ENCODE measurements at regions not wholly inside any gene's neighbourhood (a gene's known extent, or its start where the extent isn't known, plus 50 kb on each side); places are given as distances from the start of the nearest gene placed in this dataset.
"Not testable (repeated sequence)": the region's sequence is repeated elsewhere in the genome, so short reads cannot be mapped to it uniquely, and the experiment has no call there.

DNA sequence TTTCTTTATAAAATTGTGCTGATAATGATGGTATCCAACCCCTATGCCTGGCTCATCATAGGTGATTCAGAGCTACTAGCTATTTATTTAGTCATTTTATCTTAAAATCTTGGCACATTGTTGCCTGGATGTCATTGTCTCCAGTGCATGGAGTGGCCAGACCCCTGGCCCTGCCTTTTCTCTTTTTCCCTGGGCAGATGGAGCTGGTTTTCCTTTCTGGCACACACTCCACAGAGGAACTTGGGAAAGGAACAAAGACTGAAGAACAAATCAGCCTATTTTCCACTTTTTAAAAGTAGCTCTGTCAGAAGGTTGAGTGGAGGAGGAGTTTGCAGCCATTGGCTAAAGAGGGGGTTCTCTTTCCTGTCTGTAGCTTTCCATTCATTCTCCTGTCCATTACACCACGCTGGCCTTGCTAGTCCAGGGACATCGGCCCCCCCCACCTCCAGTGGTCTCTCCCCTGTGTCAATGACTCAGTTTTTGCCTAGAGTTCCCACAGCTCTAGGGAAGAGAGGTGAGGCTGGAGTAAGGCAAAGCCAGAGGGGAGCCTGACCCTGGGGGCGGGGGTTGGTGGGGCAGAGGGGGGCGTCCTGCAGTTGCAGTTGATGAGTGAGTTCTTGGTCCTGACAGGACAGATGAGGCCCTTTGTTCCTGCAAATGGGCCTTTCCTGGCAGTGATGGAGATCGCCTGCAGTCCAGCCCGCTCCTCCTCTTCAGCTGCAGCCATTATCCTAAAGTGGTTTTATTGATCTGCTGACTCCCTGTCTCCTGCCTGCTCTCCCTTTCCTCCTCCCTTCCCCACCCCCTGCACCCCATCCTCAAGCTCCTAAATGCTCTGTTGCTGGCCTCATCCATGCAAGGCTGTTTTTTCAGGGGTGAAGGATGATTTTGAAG lies 774.5 kb downstream of the DHX35 start:
- DNase-seq: no peak

DNA sequence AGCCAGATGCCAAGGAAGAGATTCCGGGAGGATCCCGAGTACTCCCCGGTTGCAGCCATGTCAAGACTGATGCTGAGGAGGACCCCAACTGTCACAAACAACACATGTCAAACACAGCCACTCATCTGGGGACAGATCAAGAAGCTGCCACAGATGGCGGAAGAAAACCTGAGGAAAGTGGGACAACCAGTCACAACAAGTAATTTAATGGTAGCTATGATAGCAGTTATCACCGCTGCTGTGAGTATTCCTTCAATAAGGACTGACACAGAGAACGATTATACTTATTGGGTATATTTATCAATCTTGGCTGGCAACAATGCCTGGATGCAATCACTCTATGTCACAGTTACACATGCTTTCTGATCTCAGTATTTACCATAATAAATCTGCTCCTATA lies 763.4 kb downstream of the DHX35 start:
- not testable (repeated sequence) for DNase-seq

DNA sequence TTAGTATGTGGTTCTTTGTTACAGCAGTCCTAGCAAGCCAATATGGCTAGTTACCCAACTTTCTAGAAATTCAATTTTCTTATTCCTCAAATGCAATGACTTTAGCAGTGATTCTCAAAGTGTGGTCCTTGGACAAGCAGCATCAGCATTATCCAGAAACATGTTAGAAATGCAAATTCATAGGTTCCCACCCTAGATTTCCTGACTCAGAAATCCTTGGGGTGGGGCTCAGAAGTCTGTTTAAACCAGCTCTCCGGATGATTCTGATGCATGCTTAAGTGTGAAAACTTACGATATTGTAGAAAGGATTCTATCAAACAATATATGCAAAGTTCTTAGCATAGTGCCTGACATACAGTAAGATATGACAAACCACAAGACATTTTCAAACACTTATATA lies 757.1 kb downstream of the DHX35 start:
- no peak for DNase-seq

DNA sequence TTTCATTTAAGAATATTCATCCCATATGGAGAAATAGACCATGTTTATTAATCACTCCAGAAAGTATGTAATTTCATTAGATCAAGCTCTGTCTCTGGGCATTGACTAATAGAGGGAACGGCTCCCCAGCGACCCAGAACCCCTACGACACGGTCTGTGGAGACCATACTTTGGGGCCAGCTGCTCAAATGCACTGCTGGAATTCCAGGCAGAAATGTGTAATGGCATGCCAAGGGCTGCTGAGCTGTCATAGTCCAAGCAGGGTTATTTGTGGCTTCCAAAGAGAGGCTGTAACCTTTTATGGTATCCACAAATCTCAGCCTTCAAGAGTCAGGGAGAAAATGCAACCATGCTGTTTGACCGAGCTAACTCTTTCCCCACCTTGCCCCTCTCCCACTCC lies 755.8 kb downstream of the DHX35 start:
- DNase-seq: no peak

DNA sequence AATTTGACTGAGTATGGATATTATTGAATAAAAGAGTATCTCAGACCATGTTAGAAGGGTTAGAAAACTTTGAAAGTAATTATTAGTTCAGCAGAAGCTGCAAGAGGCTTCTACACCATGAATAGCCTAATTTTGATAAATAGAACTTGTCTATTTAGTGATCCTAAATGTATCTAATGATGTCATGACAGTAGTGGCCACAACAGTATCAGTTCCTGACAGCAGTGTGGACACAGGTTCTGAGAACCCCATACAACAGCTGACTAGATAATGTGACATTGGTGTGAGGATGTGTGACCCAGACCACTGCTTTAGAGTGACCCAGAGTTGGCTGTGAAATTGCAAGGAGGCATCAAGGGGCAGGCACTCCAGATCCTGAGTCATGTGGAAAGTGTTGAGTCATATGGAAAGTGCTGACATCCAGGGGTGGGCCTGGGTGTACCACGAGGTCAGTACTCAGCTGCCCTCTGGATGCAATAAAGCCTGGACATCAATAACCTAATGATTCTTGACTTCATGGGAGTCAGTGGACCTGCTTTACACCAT lies 754.7 kb downstream of the DHX35 start:
- DNase-seq: no peak

DNA sequence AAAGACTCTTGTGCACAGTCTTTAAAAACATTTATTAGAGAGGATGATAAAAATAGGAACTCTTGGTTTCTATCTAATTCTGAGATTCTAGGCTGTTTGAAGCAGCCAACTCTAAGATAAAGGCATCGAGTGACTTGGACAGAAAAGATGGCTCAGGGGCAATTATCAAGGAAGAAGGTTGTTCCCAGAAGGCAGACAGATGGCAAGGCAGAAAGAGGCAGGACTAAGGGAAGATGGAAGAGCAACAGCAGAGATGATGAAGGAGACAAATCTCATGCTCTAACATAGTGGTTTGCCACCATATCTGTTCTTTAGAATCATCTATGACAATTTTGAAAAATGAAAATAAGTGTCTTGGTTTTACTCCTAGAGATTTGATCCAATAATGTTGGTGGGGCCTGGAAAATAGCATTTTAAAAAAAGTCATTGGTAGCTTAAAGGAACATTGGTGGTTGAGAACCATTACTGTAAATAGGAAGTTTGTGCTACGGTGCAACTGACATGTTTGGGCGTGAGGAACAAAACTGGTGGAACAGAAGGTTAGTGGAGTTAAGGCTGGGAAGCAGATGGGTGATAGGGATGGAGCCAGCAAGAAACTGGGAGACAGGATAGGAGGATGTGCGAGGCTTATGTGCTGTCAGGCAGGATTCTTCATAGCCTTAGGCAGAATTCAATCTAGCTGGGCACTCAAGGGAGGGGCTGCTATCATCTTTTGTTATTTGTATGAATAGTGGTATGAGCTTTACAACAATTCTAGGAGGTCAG lies 751.1 kb downstream of the DHX35 start:
- no peak for DNase-seq

DNA sequence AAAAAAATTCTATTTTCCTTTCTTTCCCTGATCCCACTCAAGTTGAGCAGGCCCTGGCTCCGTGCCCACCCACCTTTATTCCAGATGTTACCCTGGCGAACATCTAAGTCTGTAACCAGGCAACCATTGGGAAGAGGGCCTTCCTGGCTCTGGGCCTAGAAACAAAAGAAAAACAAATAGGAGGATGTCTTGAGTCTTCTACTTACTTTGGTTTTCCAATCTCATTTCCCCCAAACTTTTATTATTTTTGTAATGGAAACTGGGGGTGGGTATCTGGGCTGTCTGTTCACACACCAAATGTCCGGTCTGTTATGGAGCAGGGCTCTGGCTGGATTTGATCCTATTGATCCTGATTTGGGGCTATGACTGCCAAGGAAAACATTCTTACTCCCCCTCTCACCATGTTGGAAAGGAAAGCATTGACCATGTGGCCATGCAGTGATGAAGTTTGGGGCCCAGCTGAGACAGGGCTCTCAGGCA lies 744.1 kb downstream of the DHX35 start:
- no peak for DNase-seq

DNA sequence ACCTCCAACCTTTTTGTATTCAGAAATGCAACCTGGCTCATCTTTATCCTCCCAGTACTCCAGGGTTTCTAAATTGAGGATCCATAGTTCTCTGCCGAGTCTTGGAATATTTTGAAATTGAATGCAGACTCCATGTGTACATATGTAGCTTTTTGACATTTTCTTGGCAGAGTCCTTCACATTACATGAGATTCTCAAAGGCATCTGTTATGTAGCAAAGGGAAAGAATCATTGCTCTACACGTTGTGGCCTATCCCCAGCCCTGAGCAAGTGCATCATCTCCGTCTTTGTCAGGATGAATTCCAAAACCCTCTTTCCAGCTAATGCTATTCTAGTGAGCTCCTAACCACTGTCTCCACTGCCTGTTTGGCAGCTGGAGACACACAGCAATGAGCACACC lies 742.9 kb downstream of the DHX35 start:
- no peak for DNase-seq

DNA sequence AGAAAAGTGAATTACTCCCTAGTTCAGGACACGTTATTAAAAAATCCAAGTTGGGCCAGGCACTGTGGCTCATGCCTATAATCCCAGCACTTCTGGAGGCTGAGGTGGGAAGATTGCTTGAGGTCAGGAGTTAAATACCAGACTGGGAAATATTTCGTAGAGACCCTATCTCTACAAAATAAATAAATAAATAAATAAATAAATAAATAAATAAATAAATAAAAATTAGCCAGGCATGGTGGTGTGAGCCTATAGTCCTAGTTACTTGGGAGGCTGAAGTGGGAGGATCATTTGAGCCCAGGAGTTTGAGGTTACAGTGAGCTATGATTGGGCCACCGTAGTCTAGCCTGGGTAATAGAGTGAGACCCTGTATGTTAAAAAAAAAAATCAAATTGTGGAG lies 741.2 kb downstream of the DHX35 start:
- not testable (repeated sequence) for DNase-seq

DNA sequence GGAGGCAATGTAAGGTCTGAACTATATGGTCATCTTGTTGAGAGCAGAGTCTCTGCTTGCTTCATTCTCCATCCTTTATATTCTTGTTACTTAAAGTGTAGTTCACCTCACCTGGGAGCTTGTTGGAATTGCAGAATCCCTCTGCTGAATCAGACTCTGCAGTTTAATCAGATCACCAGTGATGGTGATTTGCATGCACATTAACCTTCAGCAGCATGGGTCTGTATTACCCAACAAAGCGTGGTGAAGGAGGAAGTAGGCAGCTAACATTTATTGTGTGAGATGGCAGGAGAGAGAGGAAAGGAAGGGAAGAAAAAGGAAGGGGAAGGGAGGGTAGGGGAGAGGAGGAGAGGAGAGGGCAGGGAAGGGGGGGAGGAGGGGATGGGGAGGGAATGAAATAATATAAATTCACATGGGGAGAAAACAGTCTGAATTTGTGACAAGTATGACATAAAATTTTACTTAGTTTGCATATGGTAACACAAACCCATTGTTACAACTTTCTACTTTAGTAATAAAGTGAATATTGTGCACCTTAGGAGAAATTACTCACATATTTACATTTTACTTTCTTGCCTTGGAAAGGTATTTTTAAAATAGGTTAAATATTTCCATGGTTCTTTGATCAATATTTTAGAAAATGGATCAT lies 740.7 kb downstream of the DHX35 start:
- no peak for DNase-seq

DNA sequence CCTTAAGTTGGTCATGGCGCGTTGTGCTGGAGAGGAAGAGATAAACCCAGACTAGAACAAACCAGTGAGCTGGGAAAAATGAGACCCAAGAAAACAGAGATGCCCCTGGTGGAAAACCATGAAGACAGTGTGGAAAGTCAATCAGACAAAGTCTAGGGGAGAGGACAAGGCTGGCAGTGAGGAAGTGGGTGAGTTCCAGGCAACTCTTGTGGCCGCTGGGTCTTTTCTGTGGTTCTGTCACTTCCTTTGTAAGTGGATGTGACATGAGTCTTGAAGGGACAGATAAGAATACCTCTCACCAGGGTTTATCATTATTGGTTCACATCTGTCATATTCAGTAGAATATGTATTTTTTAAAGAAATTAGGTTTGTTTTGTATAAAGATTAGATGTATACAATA lies 738.4 kb downstream of the DHX35 start:
- DNase-seq: no peak

DNA sequence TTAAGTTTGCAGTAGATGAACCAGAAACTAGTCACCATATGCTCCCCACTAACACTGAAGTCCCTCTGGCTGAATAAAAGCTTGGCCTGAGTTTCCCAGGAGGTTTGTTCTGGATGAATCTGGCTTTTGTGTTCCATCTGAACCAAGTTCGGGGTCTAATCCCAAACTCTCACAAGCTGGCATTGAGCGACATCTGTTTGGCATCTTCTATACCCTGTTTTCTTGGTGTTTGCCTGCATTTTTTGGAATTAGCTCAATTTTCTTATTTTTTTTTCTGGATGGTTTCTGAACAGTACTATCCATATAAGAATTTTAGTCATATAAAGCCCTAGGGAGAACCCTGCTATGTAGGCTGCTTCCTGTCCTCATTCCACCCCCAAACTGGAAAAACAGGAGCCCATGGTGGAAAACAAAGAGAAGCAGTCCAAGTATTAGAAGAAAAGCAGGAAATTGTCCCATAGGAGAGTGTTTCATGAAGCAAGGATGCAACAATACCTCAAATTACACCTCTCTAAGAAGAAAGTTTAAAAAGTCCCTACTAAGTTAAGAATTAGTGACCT lies 737.1 kb downstream of the DHX35 start:
- no peak for DNase-seq

DNA sequence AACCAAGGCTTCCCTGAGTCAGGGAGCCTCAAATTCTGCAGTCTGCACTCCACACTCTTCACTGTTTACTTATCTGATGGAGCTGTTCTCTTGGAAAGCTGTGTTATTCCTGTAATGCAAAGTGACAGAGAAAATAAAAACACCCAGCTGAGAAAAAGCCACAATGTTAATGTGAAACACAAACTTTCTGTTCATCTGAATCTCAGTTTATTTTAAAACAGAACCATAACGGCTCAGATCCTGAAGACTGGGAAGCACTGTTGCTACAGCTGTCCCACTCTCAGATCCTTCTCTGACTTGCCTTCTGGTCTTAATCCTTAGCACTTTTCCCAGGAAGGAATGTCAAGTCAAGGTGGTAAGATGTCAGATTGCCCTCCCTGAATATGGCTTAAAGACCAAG lies 736.6 kb downstream of the DHX35 start:
- no peak for DNase-seq

DNA sequence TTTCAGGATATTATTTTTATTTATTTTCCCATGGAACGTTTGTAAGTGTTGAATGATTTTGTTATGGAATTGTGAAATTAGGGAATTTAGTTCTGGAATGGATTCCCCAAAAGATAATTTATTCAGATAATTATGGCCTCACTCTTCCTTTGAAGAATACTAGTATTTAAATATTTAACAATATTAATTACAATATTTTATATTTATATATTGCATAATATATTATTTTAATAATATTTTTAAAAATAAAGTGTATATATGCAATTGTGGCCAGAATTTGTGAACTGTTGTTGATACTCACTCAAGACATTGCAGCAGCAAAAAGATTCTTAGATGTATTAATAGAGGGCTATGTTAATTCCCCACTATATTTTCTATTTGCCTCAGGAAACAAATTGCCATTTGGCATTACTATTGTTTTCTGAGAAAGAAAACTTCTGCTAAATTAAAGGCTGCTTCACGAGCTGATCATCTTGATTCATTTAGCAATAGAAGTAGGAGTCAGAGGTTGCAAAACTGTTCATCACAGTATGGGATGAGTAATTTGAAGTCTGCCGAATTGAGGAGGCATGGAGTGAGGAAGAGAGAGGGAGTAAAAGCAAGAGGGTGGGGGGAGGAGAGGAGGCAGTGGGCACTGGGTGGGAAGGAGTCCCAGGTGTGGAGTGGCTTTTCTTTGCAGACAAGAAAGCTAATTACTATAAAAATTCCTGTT lies 729.2 kb downstream of the DHX35 start:
- no peak for DNase-seq

DNA sequence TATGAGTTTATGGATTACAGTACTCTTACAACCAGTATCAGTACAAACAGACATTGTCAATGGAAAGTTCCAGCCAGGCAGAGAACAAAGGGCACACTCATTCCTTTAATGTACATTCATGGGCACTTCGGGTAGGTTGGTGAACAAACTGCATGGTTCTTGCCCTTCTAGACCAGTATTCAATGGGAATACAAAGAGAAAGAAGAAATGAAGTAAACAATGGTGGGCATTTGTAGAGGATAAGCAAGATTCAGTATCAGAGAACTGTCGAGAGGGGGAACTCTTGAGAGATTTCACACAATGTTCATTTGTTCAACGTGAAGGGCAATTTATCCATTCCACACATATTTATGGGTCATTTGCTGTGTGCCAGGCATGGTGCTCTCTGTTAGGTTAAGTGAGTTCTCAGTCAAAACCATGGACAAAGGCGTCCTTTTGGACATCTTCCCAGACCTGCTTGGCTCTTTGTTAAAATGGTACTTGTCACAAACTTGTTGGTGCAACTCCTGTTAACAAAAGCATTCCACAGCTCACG lies 714.8 kb downstream of the DHX35 start:
- DNase-seq: no peak

DNA sequence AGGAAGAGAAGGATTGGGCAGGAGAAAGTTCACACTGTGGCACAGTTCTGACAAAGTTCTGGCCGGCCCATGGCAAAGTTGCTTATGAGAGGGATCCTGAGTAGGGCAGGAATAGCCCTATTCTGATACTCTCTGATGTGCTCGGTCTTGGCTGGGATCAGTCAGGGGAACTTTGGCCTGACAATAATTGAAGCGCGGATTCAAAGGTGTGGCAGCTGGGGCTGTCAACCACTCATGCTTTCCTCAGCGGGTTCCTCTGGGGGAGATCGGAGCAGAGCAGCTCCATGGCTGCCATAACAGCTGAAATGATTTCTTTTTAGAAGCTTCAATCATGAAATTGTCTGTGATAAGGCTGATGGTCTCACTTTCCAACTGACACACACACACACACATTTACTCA lies 714.1 kb downstream of the DHX35 start:
- DNase-seq: no peak

DNA sequence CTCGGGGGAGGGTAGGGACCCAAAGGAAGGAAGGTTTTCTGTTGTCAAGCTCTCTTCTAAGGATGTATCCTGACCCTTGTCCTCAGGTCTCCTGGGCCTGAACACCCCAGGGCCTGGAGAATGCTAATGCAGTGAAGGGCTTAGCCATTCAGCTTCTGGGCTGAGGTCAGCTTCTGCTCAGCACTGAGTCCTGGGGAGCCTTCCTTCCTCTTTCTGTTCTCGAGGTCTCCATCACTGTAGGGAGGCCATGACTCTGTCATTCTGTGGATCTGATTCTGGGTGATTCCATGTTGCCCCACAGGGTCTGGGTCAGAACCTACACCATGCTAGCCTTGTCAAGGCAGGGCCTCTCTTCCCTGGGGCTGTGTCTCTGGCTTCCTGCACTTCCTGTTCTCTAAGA lies 712.7 kb downstream of the DHX35 start:
- no peak for DNase-seq

DNA sequence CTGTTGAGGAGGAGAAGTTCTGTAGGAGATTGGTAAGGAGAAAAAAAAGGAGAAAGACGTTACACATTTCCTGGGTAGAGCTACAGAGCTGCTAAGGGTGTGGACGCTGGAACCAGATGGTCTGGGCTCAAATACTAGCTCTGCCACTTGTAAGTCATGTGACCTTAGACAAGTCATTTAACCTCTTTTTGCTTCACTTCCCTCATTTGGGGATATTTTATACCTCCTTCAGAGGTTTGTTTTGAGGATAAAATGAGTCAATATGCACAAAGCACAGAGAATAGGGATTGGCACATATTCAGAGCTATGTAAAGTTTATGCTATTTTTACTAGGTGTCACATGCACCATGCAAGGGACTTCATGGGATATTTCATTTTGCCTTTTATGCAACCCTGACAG lies 708.8 kb downstream of the DHX35 start:
- DNase-seq: no peak

DNA sequence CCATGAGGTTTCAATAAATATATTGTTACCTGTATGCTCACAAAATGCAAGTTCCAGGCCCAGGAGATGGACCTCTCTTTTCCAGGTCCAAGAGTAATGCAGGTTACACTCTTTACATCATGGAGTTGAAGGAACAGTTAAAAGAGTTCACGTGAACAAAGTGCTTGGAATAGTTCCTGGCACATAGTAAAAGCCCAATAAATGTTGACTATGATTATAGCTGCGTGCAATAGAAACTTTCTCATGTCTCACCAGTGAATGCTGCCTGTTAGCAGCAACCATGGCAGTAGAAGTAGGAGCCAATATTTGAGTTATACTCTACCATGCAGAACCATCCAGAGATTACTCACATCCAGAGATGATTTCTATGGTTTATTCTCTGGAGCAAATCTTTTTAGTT lies 707.5 kb downstream of the DHX35 start:
- no peak for DNase-seq

DNA sequence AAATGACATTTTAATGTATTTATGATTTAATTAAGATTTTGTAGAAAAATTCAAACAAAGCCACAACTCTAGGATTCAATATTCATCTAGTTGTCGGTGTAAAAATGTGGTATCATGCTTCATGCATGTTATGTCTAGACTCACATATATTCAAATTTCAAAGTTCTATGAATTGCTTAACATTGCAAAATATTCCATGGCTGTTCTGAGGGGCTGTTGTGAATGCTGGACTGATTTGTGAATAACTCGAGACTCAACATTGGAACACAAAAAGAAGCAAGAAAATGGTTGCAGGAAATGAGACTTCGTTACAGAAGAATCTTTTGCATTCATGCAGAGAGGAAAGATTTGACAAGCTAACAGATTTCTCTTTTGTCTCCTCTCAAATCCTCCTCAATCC lies 705.9 kb downstream of the DHX35 start:
- no peak for DNase-seq

DNA sequence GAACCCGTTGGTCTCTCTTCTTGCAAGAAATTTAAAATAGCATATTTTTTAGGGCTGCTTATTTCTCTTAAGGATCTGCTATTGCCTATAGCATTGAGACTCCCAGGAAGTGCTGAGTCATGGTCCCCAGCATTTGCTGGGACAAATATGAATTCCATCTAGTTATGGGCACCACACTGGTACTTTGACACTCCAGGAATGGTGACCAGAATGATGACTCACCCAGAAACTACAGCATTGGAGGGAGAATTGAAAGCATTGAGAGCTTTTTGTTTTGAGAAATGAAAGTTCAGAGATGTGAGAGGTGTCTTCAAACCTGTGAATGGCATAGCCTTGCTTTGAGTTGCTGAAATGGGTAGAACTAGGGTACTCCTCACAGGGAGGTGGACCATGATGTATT lies 699.7 kb downstream of the DHX35 start:
- no peak for DNase-seq

DNA sequence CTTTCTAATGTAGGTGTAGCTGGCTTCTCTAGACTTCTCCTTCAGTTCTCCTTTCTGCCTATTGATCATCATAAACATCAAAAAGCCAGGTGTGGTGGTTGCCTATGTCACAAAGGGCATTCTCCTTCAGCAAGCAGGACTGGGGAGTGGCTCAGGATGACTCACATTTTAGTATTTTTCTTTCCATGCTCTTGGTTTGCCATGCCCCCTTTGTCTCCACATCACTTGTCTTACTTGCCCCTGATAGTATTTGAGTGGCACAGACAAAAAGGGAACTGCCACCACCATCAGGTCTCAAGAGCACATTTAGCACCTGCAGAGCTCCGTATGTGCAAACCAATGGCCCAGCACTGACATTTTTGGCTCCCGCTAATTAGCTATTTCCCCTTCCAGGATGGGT lies 698.8 kb downstream of the DHX35 start:
- no peak for DNase-seq
